ENCODE measurements at regions not wholly inside any gene's neighbourhood (a gene's known extent, or its start where the extent isn't known, plus 50 kb on each side); places are given as distances from the start of the nearest gene placed in this dataset.
"Not testable (repeated sequence)": the region's sequence is repeated elsewhere in the genome, so short reads cannot be mapped to it uniquely, and the experiment has no call there.

DNA sequence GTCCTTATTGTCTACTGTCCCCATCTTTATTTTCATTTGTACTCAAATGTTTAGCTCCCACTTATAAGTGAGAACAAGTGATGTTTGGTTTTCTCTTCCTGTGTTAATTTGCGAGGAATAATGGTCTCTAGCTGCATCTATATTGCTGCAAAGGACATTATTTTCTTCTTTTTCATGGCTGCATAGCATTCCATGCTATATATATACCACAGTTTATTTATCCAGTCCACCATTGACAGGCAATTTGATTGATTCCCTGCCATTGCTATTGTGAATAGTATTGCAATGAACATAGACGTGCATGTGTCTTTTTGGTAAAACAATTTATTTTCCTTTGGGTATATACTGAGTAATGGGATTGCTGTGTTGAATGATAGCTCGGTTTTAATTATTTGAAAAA is 1545.8 kb upstream of the RAG2 start:
- H3K27me3 ChIP-seq (ENCODE audit: control insufficient read depth in 1 of 2, insufficient read depth in 2 of 2, low read length in 2 of 2) = no peaks in the 10 kb centered on the region
- H3K4me3 ChIP-seq (ENCODE audit: low read depth in 1 of 2, low read length in 2 of 2) = no peak overlapping the region
- H3K4me1 ChIP-seq (ENCODE audit: insufficient read depth, low read length) = no peaks in the 10 kb centered on the region
- H3K9me3 ChIP-seq (ENCODE audit: low read length) = no peaks in the 10 kb centered on the region
- H3K9ac ChIP-seq (ENCODE audit: low read length) = no peak overlapping the region
- no peak overlapping the region for H3K27ac ChIP-seq (ENCODE audit: low read depth, low read length)
- H3K36me3 ChIP-seq (ENCODE audit: insufficient read depth, low read length) = no peaks in the 10 kb centered on the region

DNA sequence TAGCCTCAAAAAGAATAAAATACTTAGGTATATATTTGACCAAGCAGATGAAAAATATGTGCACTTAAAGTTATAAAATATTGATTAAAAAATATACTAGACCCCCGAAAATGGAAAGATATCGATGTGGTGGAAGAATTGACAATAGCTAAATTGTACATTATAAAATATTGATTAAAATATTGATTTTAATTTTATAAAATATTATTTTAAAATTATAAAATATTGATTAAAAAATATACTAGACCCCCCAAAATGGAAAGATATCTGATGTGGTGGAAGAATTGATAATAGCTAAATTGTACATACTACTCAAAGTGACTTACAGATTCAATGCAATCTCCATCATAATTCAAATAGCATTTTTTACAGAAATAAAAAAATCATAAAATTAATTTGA is 1540.9 kb upstream of the RAG2 start:
- Histone ChIP-seq H3K27ac (ENCODE audit: low read depth, low read length) (no peak overlapping the region), H3K27me3 (ENCODE audit: control insufficient read depth in 1 of 2, insufficient read depth in 2 of 2, low read length in 2 of 2) (no peaks in the 10 kb centered on the region), H3K9me3 (ENCODE audit: low read length) (no peaks in the 10 kb centered on the region), H3K4me1 (ENCODE audit: insufficient read depth, low read length) (no peaks in the 10 kb centered on the region), H3K9ac (ENCODE audit: low read length) (no peak overlapping the region), H3K4me3 (ENCODE audit: low read depth in 1 of 2, low read length in 2 of 2) (no peak overlapping the region), H3K36me3 (ENCODE audit: insufficient read depth, low read length) (no peaks in the 10 kb centered on the region)

DNA sequence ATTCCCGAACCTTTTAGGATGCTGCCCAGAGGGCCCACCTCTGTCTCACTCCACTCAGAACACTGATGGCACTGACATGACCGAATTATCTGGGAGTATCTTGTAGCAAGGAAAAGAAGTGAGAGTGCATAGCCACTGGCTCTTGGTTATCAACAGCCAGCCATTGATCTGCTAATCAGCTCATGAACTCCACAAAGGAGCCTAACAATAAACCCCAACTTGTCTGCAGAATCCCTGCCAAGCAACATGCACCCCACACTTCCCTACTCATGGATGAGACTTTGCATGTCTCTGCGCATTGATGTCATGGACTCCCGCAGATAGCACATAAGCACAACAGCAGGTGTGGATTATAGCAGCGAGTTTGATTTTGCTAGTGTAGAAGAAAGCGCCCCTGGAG is 1538.9 kb upstream of the RAG2 start:
- Histone ChIP-seq H3K9ac (ENCODE audit: low read length) (no peak overlapping the region), H3K27ac (ENCODE audit: low read depth, low read length) (no peak overlapping the region), H3K4me1 (ENCODE audit: insufficient read depth, low read length) (no peaks in the 10 kb centered on the region), H3K36me3 (ENCODE audit: insufficient read depth, low read length) (no peaks in the 10 kb centered on the region), H3K27me3 (ENCODE audit: control insufficient read depth in 1 of 2, insufficient read depth in 2 of 2, low read length in 2 of 2) (no peaks in the 10 kb centered on the region), H3K9me3 (ENCODE audit: low read length) (no peaks in the 10 kb centered on the region), H3K4me3 (ENCODE audit: low read depth in 1 of 2, low read length in 2 of 2) (no peak overlapping the region)

DNA sequence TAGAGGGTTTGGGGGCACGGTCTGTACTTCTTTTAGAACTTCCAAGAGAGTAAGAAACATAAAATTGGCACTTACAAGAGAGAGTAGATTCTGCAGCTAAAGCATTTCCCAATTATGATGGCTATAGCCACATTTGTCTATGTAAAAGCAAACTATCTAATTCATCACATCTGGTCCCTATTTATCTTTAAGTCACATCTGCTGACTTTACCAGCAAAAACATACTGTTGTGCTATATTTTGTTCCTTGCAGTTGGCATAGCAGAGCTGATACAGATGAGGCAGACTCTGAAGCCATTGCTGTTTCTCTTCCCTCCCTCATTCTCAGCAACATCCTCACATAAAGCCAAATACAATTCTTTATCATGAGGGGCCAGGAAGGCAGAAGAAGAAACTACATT is 1533.5 kb upstream of the RAG2 start:
- H3K36me3 ChIP-seq (ENCODE audit: insufficient read depth, low read length) = no peaks in the 10 kb centered on the region
- no peaks in the 10 kb centered on the region for H3K27me3 ChIP-seq (ENCODE audit: control insufficient read depth in 1 of 2, insufficient read depth in 2 of 2, low read length in 2 of 2)
- no peak overlapping the region for H3K27ac ChIP-seq (ENCODE audit: low read depth, low read length)
- no peaks in the 10 kb centered on the region for H3K4me1 ChIP-seq (ENCODE audit: insufficient read depth, low read length)
- H3K9ac ChIP-seq (ENCODE audit: low read length) = no peak overlapping the region
- no peaks in the 10 kb centered on the region for H3K9me3 ChIP-seq (ENCODE audit: low read length)
- no peak overlapping the region for H3K4me3 ChIP-seq (ENCODE audit: low read depth in 1 of 2, low read length in 2 of 2)

DNA sequence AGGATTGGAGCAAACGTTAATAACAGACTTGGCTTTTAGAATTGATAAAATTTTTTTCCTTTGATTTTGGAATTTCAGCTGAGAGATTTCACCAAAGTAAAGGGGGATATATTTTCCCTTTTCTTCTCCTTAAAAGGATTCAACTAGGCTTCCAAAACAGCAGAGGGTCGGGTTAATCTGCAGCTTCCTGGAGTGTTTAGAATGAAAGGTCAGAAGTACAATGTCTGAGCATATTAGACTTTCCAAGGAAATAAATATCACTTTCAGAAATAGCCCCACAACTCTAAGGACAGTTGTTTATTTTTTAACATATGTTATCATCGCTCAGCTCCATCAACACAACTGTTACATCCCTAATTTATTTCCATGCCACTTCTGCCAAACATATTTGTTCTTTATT is 1532.9 kb upstream of the RAG2 start:
- Histone ChIP-seq H3K9ac (ENCODE audit: low read length) (no peak overlapping the region), H3K9me3 (ENCODE audit: low read length) (no peaks in the 10 kb centered on the region), H3K36me3 (ENCODE audit: insufficient read depth, low read length) (no peaks in the 10 kb centered on the region)

DNA sequence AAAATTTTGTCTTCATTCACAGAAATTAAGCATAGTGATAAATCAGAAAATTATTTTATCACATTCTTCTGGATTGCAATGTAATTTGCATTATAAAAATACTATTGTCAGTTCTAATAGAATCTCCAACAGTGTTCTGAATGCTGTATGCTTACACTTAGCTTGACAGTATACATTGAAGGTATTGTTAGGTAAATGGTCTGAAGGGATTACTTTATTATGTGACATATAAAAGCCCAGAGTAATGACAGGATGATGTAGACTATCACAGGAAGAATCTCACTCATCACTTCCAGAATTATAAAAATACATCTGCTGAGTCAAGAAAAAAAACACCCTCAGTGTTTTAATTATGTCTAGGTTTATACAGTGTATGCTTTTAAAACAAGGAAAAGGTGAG is 1532.5 kb upstream of the RAG2 start:
- Histone ChIP-seq H3K36me3 (ENCODE audit: insufficient read depth, low read length) (no peaks in the 10 kb centered on the region), H3K27ac (ENCODE audit: low read depth, low read length) (no peak overlapping the region), H3K4me3 (ENCODE audit: low read depth in 1 of 2, low read length in 2 of 2) (no peak overlapping the region), H3K9ac (ENCODE audit: low read length) (no peak overlapping the region), H3K9me3 (ENCODE audit: low read length) (no peaks in the 10 kb centered on the region), H3K27me3 (ENCODE audit: control insufficient read depth in 1 of 2, insufficient read depth in 2 of 2, low read length in 2 of 2) (no peaks in the 10 kb centered on the region), H3K4me1 (ENCODE audit: insufficient read depth, low read length) (no peaks in the 10 kb centered on the region)

More for the DNA sequence above, 1532.9 kb upstream of the RAG2 start:
- H3K4me3 ChIP-seq (ENCODE audit: low read depth in 1 of 2, low read length in 2 of 2) = no peak overlapping the region
- no peaks in the 10 kb centered on the region for H3K4me1 ChIP-seq (ENCODE audit: insufficient read depth, low read length)
- H3K27ac ChIP-seq (ENCODE audit: low read depth, low read length) = no peak overlapping the region
- no peaks in the 10 kb centered on the region for H3K27me3 ChIP-seq (ENCODE audit: control insufficient read depth in 1 of 2, insufficient read depth in 2 of 2, low read length in 2 of 2)

DNA sequence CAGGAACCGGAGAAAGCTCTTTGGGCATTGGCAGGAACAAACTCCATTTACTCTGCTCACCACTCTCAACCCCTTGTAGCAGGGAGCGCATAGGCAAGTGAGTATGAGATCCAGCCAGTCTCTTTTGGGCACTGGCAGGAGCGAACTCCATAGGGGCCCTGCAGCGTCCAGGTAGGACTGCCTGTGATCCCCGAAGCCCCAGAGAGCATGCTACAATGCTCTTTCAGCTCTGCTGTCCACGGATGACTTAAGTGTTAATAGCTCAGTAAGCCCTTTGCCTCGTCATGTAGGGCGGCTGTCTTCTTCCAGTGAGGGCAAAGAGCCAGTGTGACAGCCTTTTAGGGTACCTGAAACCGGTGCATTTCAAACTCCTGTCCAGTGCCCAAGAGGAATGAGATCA is 1525.6 kb upstream of the RAG2 start:
- no peaks in the 10 kb centered on the region for H3K4me1 ChIP-seq (ENCODE audit: insufficient read depth, low read length)
- H3K36me3 ChIP-seq (ENCODE audit: insufficient read depth, low read length) = no peaks in the 10 kb centered on the region
- no peak overlapping the region for H3K9ac ChIP-seq (ENCODE audit: low read length)
- no peak overlapping the region for H3K4me3 ChIP-seq (ENCODE audit: low read depth in 1 of 2, low read length in 2 of 2)
- H3K9me3 ChIP-seq (ENCODE audit: low read length) = no peaks in the 10 kb centered on the region
- H3K27ac ChIP-seq (ENCODE audit: low read depth, low read length) = no peak overlapping the region
- no peaks in the 10 kb centered on the region for H3K27me3 ChIP-seq (ENCODE audit: control insufficient read depth in 1 of 2, insufficient read depth in 2 of 2, low read length in 2 of 2)

DNA sequence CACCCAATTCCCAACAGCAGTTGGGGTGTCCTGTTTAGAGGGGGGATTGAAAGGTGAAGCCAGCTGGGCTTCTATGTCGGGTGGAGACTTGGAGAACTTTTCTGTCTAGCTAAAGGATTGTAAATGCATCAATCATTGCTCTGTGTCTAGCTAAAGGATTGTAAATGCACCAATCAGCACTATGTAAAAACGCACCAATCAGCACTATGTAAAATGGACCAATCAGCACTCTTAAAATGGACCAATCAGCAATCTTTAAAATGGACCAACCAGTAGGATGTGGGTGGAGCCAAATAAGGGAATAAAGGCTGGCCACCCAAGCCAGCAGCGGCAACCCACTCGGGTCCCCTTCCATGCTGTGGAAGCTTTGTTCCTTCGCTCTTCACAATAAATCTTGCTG is 1518.6 kb upstream of the RAG2 start:
- H3K36me3 ChIP-seq (ENCODE audit: insufficient read depth, low read length); H3K27me3 ChIP-seq (ENCODE audit: control insufficient read depth in 1 of 2, insufficient read depth in 2 of 2, low read length in 2 of 2); H3K4me1 ChIP-seq (ENCODE audit: insufficient read depth, low read length); H3K9ac ChIP-seq (ENCODE audit: low read length); H3K4me3 ChIP-seq (ENCODE audit: low read depth in 1 of 2, low read length in 2 of 2); H3K9me3 ChIP-seq (ENCODE audit: low read length); H3K27ac ChIP-seq (ENCODE audit: low read depth, low read length): not testable (repeated sequence)

DNA sequence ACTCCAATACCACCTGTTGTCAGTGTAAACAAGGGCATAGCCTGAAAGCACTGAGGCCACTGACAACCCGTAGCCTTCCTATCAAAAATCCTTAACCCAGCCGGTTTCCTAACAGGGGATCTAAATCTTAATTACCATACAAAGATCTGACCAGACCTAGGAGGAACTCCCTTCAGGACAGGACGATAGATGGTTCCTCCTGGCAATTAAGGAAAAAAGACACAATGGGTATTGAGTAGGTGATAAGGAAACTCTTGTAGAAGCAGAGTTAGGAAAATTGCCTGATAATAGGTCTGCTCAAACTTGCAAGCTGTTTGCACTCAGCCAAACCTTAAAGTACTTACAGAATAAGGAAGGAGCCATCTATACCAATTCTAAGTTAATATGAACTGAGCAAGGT is 1517.3 kb upstream of the RAG2 start:
- H3K36me3 ChIP-seq (ENCODE audit: insufficient read depth, low read length); H3K9ac ChIP-seq (ENCODE audit: low read length); H3K4me3 ChIP-seq (ENCODE audit: low read depth in 1 of 2, low read length in 2 of 2); H3K27me3 ChIP-seq (ENCODE audit: control insufficient read depth in 1 of 2, insufficient read depth in 2 of 2, low read length in 2 of 2); H3K27ac ChIP-seq (ENCODE audit: low read depth, low read length); H3K4me1 ChIP-seq (ENCODE audit: insufficient read depth, low read length); H3K9me3 ChIP-seq (ENCODE audit: low read length): not testable (repeated sequence)

DNA sequence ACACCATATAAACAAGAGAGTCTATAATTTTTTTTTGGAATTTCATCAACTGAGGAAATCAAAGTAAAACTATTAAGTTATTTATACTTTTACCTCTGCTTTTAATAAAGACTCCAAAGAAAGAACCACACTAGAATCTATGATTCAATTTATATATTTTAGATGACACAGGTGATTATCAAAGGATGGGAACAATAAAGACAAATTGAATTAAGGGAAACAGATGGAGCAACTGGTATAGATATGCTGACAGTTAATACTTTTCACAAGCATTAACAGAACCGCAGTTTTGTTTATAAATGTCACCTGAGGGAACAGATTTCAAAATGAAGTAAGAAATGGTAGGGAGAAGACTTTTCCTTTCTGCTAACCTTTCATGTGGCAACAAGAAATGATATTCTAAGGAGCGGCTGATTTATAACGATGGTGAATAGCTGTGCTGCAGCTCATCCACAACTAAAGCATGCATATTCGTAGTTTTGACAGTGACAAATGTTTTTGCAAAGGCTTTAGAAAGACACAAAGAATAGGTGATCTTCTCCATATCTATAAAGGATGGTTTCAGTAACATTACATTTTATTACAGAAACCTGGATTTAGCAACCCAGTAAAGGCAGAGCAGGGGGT is 1502.9 kb upstream of the RAG2 start:
- H3K27me3 ChIP-seq (ENCODE audit: control insufficient read depth in 1 of 2, insufficient read depth in 2 of 2, low read length in 2 of 2) = no peaks in the 10 kb centered on the region
- H3K4me3 ChIP-seq (ENCODE audit: low read depth in 1 of 2, low read length in 2 of 2) = no peak overlapping the region

DNA sequence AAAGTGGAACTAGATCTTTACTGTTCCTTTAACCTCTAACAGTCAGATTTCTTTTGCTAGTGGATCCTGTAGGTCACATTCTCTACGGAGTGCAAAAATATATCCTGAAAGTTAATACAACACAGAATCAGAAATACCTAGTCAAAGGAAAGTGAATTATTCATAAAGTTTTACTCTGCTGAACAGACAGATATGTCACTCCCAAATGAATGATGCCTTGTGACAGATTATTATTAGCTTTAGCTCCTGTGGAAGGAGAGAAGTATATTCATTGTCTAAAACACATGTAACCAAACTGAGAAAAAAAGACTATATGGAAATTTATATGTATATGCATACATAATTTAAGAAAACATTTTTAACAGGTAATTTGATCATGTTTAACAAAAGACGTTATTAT is 1497.2 kb upstream of the RAG2 start:
- Histone ChIP-seq H3K9me3 (ENCODE audit: low read length) (no peaks in the 10 kb centered on the region), H3K27me3 (ENCODE audit: control insufficient read depth in 1 of 2, insufficient read depth in 2 of 2, low read length in 2 of 2) (no peaks in the 10 kb centered on the region), H3K27ac (ENCODE audit: low read depth, low read length) (no peak overlapping the region), H3K36me3 (ENCODE audit: insufficient read depth, low read length) (no peaks in the 10 kb centered on the region), H3K4me1 (ENCODE audit: insufficient read depth, low read length) (no peaks in the 10 kb centered on the region), H3K9ac (ENCODE audit: low read length) (no peak overlapping the region), H3K4me3 (ENCODE audit: low read depth in 1 of 2, low read length in 2 of 2) (no peak overlapping the region)

More for the DNA sequence above, 1502.9 kb upstream of the RAG2 start:
- Histone ChIP-seq H3K27ac (ENCODE audit: low read depth, low read length) (no peak overlapping the region), H3K9ac (ENCODE audit: low read length) (no peak overlapping the region), H3K4me1 (ENCODE audit: insufficient read depth, low read length) (no peaks in the 10 kb centered on the region), H3K9me3 (ENCODE audit: low read length) (no peaks in the 10 kb centered on the region), H3K36me3 (ENCODE audit: insufficient read depth, low read length) (no peaks in the 10 kb centered on the region)

DNA sequence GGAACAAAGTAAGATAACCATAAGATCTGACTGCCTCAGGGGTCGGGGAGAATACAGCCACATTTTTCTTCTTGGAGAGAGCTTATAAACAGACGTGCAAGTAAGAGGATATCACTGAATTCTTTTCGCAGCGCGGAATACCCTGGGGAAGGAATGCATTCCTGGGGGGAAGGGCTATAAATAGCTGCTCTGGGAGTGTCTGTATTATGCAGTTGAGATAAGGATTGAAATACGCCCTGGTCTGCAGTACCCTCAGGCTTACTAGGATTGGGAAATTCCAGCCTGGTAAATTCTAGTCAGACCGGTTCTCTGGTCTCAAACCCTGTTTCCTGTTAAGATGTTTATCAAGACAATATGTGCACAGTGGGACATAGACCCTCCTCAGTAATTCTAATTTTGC is 1491.7 kb upstream of the RAG2 start:
- no peaks in the 10 kb centered on the region for H3K9me3 ChIP-seq (ENCODE audit: low read length)
- H3K4me1 ChIP-seq (ENCODE audit: insufficient read depth, low read length) = no peaks in the 10 kb centered on the region
- no peak overlapping the region for H3K4me3 ChIP-seq (ENCODE audit: low read depth in 1 of 2, low read length in 2 of 2)
- H3K27ac ChIP-seq (ENCODE audit: low read depth, low read length) = no peak overlapping the region
- no peak overlapping the region for H3K9ac ChIP-seq (ENCODE audit: low read length)
- no peaks in the 10 kb centered on the region for H3K36me3 ChIP-seq (ENCODE audit: insufficient read depth, low read length)
- H3K27me3 ChIP-seq (ENCODE audit: control insufficient read depth in 1 of 2, insufficient read depth in 2 of 2, low read length in 2 of 2) = no peaks in the 10 kb centered on the region

Data from muscle layer of colon (tissue), 2 donors.